ENCODE measurements at regions not wholly inside any gene's neighbourhood (a gene's known extent, or its start where the extent isn't known, plus 50 kb on each side); places are given as distances from the start of the nearest gene placed in this dataset.
"Not testable (repeated sequence)": the region's sequence is repeated elsewhere in the genome, so short reads cannot be mapped to it uniquely, and the experiment has no call there.

- intact Hi-C loops (cut with DNase I); H3K9me3 ChIP-seq (ENCODE audit: control insufficient read depth in 2 of 3, insufficient read depth in 1 of 3, low read length in 3 of 3); FAIRE-seq; H3K27me3 ChIP-seq (ENCODE audit: control insufficient read depth, insufficient read depth, low read length); H3K36me3 ChIP-seq (ENCODE audit: control insufficient read depth in 2 of 3, insufficient read depth in 3 of 3, low read length in 3 of 3); H3K4me3 ChIP-seq (ENCODE audit: low read length in 3 of 3); H3K9ac ChIP-seq (ENCODE audit: low read length in 3 of 3); H3K4me1 ChIP-seq (ENCODE audit: control insufficient read depth in 2 of 3, insufficient read depth in 2 of 3, low read depth in 1 of 3, low read length in 3 of 3); H3K27ac ChIP-seq (ENCODE audit: low read depth in 2 of 2, low read length in 2 of 2): not testable (repeated sequence)
- peak in 1 of 5 donors; percentile 40 for DNase-seq
These were observed 53.9 kb upstream of the APOD start for GRCh38 chr3:195637473-195638233.

GRCh38 chr3:195637011-195637410 is 53.3 kb upstream of the APOD start:
- H3K36me3 ChIP-seq (ENCODE audit: control insufficient read depth in 2 of 3, insufficient read depth in 3 of 3, low read length in 3 of 3); H3K9ac ChIP-seq (ENCODE audit: low read length in 3 of 3); H3K9me3 ChIP-seq (ENCODE audit: control insufficient read depth in 2 of 3, insufficient read depth in 1 of 3, low read length in 3 of 3); intact Hi-C loops (cut with DNase I); H3K4me3 ChIP-seq (ENCODE audit: low read length in 3 of 3); FAIRE-seq; H3K27ac ChIP-seq (ENCODE audit: low read depth in 2 of 2, low read length in 2 of 2); DNase-seq; H3K4me1 ChIP-seq (ENCODE audit: control insufficient read depth in 2 of 3, insufficient read depth in 2 of 3, low read depth in 1 of 3, low read length in 3 of 3); H3K27me3 ChIP-seq (ENCODE audit: control insufficient read depth, insufficient read depth, low read length): not testable (repeated sequence)

GRCh38 chr3:195635898-195636685 is 52.4 kb upstream of the APOD start:
- H3K27me3 ChIP-seq (ENCODE audit: control insufficient read depth, insufficient read depth, low read length); H3K9me3 ChIP-seq (ENCODE audit: control insufficient read depth in 2 of 3, insufficient read depth in 1 of 3, low read length in 3 of 3); H3K36me3 ChIP-seq (ENCODE audit: control insufficient read depth in 2 of 3, insufficient read depth in 3 of 3, low read length in 3 of 3); H3K9ac ChIP-seq (ENCODE audit: low read length in 3 of 3); H3K27ac ChIP-seq (ENCODE audit: low read depth in 2 of 2, low read length in 2 of 2); H3K4me1 ChIP-seq (ENCODE audit: control insufficient read depth in 2 of 3, insufficient read depth in 2 of 3, low read depth in 1 of 3, low read length in 3 of 3); FAIRE-seq; intact Hi-C loops (cut with DNase I); H3K4me3 ChIP-seq (ENCODE audit: low read length in 3 of 3): not testable (repeated sequence)
- DNase-seq = peak in 1 of 5 donors; percentile 77

- H3K9ac ChIP-seq (ENCODE audit: low read length in 3 of 3); H3K27ac ChIP-seq (ENCODE audit: low read depth in 2 of 2, low read length in 2 of 2); H3K4me3 ChIP-seq (ENCODE audit: low read length in 3 of 3); H3K36me3 ChIP-seq (ENCODE audit: control insufficient read depth in 2 of 3, insufficient read depth in 3 of 3, low read length in 3 of 3); intact Hi-C loops (cut with DNase I); H3K27me3 ChIP-seq (ENCODE audit: control insufficient read depth, insufficient read depth, low read length); FAIRE-seq; H3K4me1 ChIP-seq (ENCODE audit: control insufficient read depth in 2 of 3, insufficient read depth in 2 of 3, low read depth in 1 of 3, low read length in 3 of 3); H3K9me3 ChIP-seq (ENCODE audit: control insufficient read depth in 2 of 3, insufficient read depth in 1 of 3, low read length in 3 of 3): not testable (repeated sequence)
- DNase-seq = peak in 1 of 5 donors; percentile 35
These were observed 51.6 kb upstream of the APOD start for GRCh38 chr3:195635262-195635873.

GRCh38 chr3:195634426-195635261 is 50.9 kb upstream of the APOD start:
- DNase-seq = peak in 1 of 5 donors; percentile 66
- H3K27me3 ChIP-seq (ENCODE audit: control insufficient read depth, insufficient read depth, low read length); H3K4me1 ChIP-seq (ENCODE audit: control insufficient read depth in 2 of 3, insufficient read depth in 2 of 3, low read depth in 1 of 3, low read length in 3 of 3); H3K36me3 ChIP-seq (ENCODE audit: control insufficient read depth in 2 of 3, insufficient read depth in 3 of 3, low read length in 3 of 3); FAIRE-seq; H3K9me3 ChIP-seq (ENCODE audit: control insufficient read depth in 2 of 3, insufficient read depth in 1 of 3, low read length in 3 of 3); intact Hi-C loops (cut with DNase I); H3K9ac ChIP-seq (ENCODE audit: low read length in 3 of 3): not testable (repeated sequence)
- H3K4me3 ChIP-seq (ENCODE audit: low read length in 3 of 3) = peak overlapping the region in 1 of 3 donors; percentile 48
- H3K27ac ChIP-seq (ENCODE audit: low read depth in 2 of 2, low read length in 2 of 2) = peak overlapping the region in 1 of 2 donors; percentile 57
